NCI-H146 treated with DMSO at 0.1 percent for 48 hours (cell line): ENCODE measurements at regions not wholly inside any gene's neighbourhood (a gene's known extent, or its start where the extent isn't known, plus 50 kb on each side); places are given as distances from the start of the nearest gene placed in this dataset.
"Not testable (repeated sequence)": the region's sequence is repeated elsewhere in the genome, so short reads cannot be mapped to it uniquely, and the experiment has no call there.

ENCODE experiments used
- DNase-seq: peaks from one replicate; lab custom pipeline; 2025; ENCODE audit not compliant: unreplicated experiment; lab: John Stamatoyannopoulos, UW

DNA sequence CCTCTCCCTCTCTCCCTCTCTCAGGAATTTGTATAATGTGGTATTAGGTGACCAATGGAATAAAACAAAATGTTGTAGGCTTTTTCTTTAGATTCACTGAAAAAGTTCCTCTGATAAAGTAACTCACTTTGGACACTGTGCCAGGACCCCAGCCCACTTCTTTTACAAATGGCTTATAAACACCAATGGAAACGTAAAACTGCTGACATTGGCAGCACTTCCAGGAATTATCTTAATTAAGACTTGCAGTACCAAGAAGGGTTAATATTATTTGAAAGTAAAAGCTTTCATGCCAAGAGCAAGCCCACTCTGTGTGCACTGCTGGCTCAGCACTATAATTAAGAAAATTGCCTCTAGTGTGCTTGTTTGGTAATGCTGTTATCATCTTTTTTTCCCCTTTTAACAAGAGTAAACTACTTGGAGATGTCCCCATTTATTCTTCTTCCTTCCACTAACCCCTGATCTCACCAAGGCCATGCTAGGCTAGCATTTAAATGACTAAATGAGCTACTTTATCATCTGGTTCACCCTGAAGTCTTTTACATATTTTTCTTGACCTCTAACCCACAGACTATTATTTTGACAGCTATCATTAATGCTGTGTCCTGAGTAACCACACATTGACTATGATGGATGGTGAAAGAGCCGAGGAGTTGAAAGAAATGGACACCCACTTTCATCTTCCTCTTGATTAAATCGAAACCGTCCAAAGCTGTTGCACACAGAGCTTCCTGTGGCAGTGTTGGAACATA lies 232.2 kb upstream of the ETAA1 start:
- peak; percentile 18 for DNase-seq

- DNase-seq = no peak
Observed at GRCh38 chr2:67165523-67165990, 231.6 kb upstream of the ETAA1 start.

DNA sequence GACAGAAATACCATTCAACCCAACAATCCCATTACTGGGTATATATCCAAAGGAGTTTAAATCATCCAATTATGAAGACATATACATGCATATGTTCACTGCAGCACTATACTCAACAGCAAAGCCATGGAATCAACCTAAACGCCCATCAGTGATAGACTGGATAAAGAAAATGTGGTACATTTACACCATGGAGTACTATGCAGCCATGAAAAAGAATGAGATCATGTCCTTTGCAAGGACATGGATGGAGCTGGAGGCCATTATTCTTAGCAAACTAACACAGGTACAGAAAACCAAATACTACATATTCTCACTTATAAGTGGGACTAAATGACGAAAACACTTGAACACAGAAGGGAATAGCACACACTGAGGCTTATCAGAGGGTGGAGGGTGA lies 230.6 kb upstream of the ETAA1 start:
- not testable (repeated sequence) for DNase-seq

DNA sequence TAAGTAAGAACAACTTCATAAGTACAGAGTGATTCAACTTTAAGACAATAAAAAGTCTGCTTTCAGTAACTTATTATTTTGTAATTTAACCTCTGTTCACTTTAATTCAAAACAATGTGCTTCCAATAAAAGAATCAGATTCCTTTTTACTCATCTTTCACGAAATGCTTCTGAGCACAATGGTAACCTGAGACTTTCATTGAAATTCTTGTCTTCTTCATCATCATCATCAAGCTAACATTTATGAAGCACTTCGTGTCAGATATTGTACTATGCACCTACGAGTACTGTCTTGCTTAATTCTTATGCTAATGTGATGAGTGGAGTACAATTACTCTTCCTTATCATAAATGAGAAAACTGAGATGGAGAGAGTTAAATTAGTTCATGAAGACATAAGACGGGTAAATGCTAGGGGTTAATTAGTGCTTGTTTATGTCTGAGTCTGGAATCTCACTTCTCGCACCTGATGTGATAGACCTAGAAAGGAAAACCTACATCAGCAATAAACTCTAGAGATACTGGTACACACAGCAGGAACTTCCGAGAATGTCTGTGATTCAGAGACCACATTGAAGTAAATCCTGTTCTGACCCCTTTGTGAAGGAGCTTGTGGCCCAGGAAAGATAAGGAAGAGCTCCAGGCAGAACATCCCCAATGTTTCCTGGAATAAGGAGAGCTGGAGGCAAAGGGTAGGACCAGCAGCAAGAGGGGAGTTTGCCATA lies 227.6 kb upstream of the ETAA1 start:
- no peak for DNase-seq

GRCh38 chr2:67179526-67179925 lies 217.6 kb upstream of the ETAA1 start:
- no peak for DNase-seq

GRCh38 chr2:67180841-67181240 lies 216.3 kb upstream of the ETAA1 start:
- no peak for DNase-seq

GRCh38 chr2:67182884-67183283 lies 214.2 kb upstream of the ETAA1 start:
- no peak for DNase-seq

DNA sequence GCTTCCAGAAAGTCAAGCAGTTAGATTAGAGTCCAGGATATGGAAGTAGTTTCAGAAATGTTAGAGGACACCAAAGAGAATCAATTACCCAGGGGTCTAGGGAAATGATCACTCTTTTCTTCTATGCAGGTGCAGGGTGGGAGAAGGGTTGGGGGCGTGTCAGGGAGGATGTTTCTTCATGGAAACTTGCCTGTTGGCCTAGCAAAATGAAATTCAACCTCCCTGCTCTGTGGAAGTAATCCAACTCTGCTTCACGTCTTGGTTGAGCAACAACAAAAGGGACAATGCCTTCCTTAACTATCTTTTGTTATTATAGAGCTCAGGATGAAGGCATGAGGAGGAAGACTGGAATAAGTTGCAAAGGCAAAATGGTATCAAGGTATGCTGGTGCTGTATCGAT lies 210.8 kb upstream of the ETAA1 start:
- DNase-seq = no peak

- no peak for DNase-seq
Observed at GRCh38 chr2:67186871-67187270, 210.3 kb upstream of the ETAA1 start.

- not testable (repeated sequence) for DNase-seq
Observed at GRCh38 chr2:67195327-67195726, 201.8 kb upstream of the ETAA1 start.

DNA sequence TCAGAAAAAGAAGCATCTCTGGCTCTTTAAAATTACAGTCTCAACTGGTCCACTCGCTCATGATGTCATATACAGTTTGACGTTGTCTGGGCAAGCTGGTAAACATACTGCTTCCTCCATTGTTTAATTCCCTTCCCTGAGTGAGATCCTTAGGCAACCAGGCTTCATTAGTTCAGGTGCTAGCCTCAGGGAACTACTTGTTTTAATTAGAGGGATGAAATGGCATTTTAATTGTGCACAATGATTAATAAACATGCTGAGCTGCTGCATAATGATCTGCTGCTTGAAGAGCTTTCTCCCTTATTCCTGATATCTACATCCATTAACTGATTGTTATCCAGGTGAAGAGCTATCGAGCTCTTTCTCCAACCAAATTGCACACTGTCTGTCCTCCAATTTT lies 195.6 kb upstream of the ETAA1 start:
- no peak for DNase-seq

DNA sequence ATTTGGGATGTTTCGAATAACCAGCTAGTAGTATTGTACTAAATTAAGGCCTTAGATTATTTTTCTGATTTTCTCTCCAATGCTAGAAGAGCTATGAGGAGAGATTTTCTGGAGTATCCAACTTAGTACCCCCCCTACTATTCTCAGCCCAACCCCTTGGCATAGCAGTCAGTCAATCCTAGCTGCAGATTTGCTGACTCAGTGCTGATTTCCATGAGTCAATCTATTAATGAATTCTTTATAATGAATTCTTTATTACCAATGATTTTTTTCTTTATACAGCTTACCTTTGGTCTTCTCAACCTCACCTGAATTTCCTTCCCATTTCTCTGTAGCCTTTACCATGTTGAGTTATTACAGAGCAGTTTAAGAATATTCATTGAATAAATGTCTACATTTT lies 192.8 kb upstream of the ETAA1 start:
- DNase-seq = no peak

DNA sequence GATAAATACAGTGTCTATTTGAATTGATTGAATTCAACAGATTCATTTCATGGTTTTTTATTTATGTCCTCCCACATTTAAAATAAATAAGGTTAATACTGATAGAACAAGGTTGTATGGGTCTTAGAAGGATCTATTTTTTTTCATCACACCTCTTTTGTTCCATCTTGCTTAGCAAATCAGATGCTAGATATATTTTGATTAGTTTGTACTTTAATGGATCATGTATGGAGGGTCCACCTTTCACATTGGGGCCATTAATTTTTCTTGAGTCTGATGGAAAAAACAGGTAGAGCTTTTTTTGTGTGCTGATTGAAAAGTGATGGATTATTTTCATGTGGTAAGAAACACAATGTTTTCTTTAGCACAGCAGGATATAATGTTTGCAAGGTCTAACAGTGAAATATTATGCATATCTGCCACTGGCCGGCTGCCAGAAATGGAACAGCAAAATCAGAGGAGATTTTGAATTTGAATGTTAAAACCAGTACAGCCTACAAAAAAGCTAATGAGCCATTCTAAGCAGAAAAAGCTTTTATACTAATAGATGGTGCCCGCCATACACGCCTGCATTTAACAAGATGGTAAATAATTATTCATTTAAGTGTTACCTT lies 188.1 kb upstream of the ETAA1 start:
- peak; percentile 58 for DNase-seq

DNA sequence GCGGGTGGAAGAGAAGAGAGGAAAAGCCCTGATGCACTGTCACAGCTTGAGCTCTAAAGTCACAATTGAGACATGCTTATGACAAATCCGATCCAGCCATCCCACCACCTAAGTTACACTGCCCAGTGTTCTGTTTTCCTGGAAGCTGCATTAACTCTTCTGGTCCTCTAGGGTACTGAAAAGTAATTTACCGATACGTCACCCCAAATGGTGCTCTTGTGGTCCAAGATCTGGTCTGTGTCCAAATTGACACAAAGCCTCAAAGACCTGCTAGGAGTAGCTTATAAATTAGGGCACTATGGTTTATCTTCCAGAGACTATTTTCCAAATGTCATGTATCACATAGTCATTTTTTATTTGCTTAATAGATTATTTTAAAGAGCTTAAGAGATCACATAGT lies 186.7 kb upstream of the ETAA1 start:
- no peak for DNase-seq

DNA sequence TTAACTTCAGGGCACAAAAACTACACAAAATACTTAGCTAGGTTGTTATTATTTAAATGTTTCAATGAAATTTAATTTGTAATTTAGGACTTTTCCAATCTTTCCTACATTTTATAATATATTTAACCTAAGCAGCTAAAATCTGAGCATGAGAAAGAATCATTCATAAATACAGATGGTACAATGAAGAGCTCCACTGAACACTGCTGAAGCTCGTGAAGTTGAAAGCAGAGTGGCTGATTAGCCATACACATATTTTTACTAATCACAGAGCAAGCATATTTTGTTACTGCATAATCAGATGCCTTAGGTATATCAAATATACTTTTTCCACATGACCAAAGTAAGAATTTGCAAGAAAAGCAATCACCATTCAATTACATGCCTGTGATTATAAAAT lies 184.9 kb upstream of the ETAA1 start:
- DNase-seq = no peak

DNA sequence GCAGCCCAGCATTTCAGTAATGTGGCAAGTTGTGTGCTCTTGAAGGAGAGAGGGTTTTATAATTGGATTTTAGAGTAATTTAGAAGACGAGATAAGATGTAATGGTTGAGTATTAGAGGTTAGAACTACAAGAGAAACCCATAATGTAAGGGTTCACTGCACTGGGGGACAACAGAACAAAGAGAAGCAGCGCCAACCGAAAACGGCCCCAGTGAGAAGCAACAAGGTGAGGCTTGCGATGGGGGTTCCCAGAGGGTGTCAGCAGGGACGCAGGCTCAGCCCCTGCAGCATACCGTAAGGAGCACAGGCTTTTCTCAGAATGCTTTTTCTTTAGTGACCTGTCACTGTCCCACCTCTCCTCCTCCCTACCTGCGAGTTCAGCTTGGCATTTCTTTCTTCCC lies 183.9 kb upstream of the ETAA1 start:
- DNase-seq = no peak

DNA sequence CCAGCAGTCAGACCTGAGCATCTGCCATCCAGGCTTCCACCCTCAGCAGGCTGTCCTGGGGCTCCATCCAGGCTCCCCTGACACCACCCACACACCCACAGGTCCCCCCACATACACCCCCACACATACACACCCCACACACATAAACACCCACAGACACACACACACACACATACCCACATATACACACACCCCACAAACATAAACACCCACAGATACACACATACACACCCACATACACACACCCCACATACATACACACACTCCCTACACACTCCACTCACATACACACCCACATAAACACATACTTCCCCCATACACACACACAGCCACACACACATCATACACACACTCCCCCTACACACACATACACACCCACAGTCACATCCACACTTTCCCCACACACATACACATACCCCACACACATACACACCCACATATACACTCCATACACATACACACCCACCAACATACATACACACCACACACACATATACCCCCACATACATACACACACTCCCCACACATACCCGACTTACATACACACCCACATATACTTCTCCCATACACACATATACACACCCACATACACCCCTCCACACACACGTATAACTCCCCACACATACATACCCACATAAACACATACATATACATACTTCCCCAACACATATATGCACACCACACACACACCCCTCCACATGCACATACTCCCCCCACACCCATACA lies 183.3 kb upstream of the ETAA1 start:
- DNase-seq = no peak

GRCh38 chr2:67214585-67215185 lies 182.4 kb upstream of the ETAA1 start:
- no peak for DNase-seq

DNA sequence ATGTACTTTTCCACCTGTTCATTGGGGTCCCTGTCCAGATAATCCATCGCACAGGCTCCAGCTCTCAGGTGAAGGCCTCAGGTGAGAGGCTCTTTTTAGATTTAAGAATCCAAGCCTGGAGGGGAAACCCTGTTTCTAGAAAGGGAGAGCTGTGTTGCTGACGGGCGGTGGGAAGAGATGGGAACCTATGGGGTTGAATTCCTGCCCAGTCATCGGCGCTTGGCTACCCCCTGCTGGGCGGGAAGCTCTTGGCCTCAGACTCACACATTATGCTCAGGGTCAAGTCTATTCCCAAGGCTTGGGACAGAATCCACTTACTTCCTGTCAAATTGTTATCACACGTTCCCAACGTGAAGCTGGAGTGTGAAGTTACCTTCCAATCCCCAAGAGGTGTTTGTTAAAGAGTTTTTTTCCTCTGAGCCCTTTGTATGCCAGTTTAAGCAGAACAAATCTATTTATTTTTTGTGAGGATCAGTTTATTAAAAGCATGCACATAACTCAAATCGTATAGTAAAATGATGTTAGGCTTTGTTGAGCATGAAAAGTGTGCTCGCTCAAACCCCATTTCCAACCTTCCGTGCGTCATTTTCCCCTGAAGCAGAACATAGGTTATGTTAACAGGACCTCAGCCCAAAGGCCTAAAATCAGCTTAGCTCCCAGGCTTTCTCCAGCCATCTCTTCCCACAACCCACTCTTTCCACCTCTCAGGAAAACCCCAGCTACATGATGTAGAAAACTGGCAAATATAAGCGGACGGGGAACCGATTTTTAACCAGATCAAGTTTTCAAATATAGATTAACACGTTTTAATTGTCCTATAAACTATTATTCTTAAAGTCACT lies 181.7 kb upstream of the ETAA1 start:
- DNase-seq = peak; percentile 31

DNA sequence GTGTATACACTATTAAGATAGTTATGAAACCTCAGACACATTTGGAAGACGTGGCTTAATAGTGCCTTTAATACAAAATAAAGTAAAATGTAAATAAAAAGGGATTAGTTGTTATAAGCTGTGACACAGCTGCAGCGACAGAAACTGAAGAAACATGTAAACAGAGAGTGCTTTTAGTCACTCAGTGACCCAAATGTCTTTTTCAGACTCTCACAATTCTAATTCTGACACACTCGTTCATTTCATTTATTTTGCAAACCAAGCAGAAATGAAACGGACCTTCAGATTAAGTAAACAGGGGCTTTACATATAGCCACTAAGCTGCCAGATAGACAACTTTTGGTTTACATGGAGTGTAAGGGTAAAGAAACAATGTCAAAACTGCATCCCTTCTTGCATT lies 181.0 kb upstream of the ETAA1 start:
- DNase-seq = no peak
